ENCODE measurements at regions not wholly inside any gene's neighbourhood (a gene's known extent, or its start where the extent isn't known, plus 50 kb on each side); places are given as distances from the start of the nearest gene placed in this dataset.
A peak's percentile ranks its signal among the peaks of the same experiment; 100 is the strongest.

- DNase-seq = no peak
Observed at GRCh38 chr14:58816416-58817115, 178.8 kb downstream of the DACT1 start.

GRCh38 chr14:58817846-58818245, 180.1 kb downstream of the DACT1 start:
- DNase-seq = no peak

- no peak for DNase-seq
Observed at GRCh38 chr14:58820032-58820431, 182.3 kb downstream of the DACT1 start.

- no peak for DNase-seq
Observed at GRCh38 chr14:58821421-58821820, 183.7 kb downstream of the DACT1 start.

- DNase-seq = peak; percentile 60
Observed at GRCh38 chr14:58822856-58823255, 185.1 kb downstream of the DACT1 start.

GRCh38 chr14:58823312-58823711, 185.6 kb downstream of the DACT1 start:
- DNase-seq = no peak

- DNase-seq = no peak
Observed at GRCh38 chr14:58824106-58824505, 186.3 kb downstream of the DACT1 start.

- DNase-seq = no peak
Observed at GRCh38 chr14:58824796-58825195, 187.0 kb downstream of the DACT1 start.

- DNase-seq = no peak
Observed at GRCh38 chr14:58825606-58826005, 187.8 kb downstream of the DACT1 start.

- DNase-seq = no peak
Observed at GRCh38 chr14:58826845-58827686, 189.3 kb downstream of the DACT1 start.

- no peak for DNase-seq
Observed at GRCh38 chr14:58828298-58828697, 190.5 kb downstream of the DACT1 start.

- peak; percentile 65 for DNase-seq
Observed at GRCh38 chr14:58829594-58829993, 191.8 kb downstream of the DACT1 start.

- peak; percentile 82 for DNase-seq
Observed at GRCh38 chr14:58830121-58830520, 192.4 kb downstream of the DACT1 start.

GRCh38 chr14:58832095-58832521, 194.3 kb downstream of the DACT1 start:
- peak; percentile 77 for DNase-seq

- DNase-seq = no peak
Observed at GRCh38 chr14:58833634-58834378, 196.0 kb downstream of the DACT1 start.

- no peak for DNase-seq
Observed at GRCh38 chr14:58836303-58836974, 198.7 kb downstream of the DACT1 start.

GRCh38 chr14:58839233-58839632, 201.5 kb downstream of the DACT1 start:
- no peak for DNase-seq

- no peak for DNase-seq
Observed at GRCh38 chr14:58844544-58844943, 206.8 kb downstream of the DACT1 start.

- DNase-seq = no peak
Observed at GRCh38 chr14:58846682-58847465, 209.1 kb downstream of the DACT1 start.

- DNase-seq = no peak
Observed at GRCh38 chr14:58848365-58848764, 210.6 kb downstream of the DACT1 start.

- DNase-seq = no peak
Observed at GRCh38 chr14:58849601-58850000, 211.8 kb downstream of the DACT1 start.

- DNase-seq = no peak
Observed at GRCh38 chr14:58850011-58850410, 212.2 kb downstream of the DACT1 start.

Measured in NCI-H2171 treated with DMSO at 0.1 percent for 48 hours (cell line).